Hematopoietic multipotent progenitor cell treated with erythropoietin and hydrocortisone succinate and interleukin-3 and kit ligand, for 17 days (in vitro differentiated cells): ENCODE measurements at regions not wholly inside any gene's neighbourhood (a gene's known extent, or its start where the extent isn't known, plus 50 kb on each side); places are given as distances from the start of the nearest gene placed in this dataset.

Source experiments
- DNase-seq: peaks from one replicate; pipeline ENCODE4 v3.0.0-alpha.2; 2015; ENCODE audit warnings: low spot score

- DNase-seq, result no peak
Measured at GRCh38 chr6:56407883-56408410, 160.6 kb upstream of the COL21A1 start.

GRCh38 chr6:56406276-56407269, 159.2 kb upstream of the COL21A1 start:
- DNase-seq, result no peak

- no peak for DNase-seq
Measured at GRCh38 chr6:56404599-56404998, 157.2 kb upstream of the COL21A1 start.

GRCh38 chr6:56403745-56404144, 156.4 kb upstream of the COL21A1 start:
- no peak for DNase-seq

GRCh38 chr6:56401477-56402070, 154.2 kb upstream of the COL21A1 start:
- DNase-seq, result no peak

GRCh38 chr6:56400273-56400672, 152.9 kb upstream of the COL21A1 start:
- no peak for DNase-seq

GRCh38 chr6:56399672-56400263, 152.4 kb upstream of the COL21A1 start:
- DNase-seq, result no peak

- DNase-seq, result no peak
Measured at GRCh38 chr6:56399250-56399671, 151.9 kb upstream of the COL21A1 start.

GRCh38 chr6:56396435-56396834, 149.1 kb upstream of the COL21A1 start:
- DNase-seq, result no peak

- DNase-seq, result no peak
Measured at GRCh38 chr6:56393615-56394612, 146.5 kb upstream of the COL21A1 start.

- DNase-seq, result no peak
Measured at GRCh38 chr6:56388415-56388755, 141.0 kb upstream of the COL21A1 start.

GRCh38 chr6:56387621-56388414, 140.4 kb upstream of the COL21A1 start:
- no peak for DNase-seq

- no peak for DNase-seq
Measured at GRCh38 chr6:56386717-56387116, 139.3 kb upstream of the COL21A1 start.

GRCh38 chr6:56385981-56386593, 138.7 kb upstream of the COL21A1 start:
- DNase-seq, result no peak

- no peak for DNase-seq
Measured at GRCh38 chr6:56383160-56383559, 135.8 kb upstream of the COL21A1 start.

GRCh38 chr6:56382416-56382940, 135.1 kb upstream of the COL21A1 start:
- DNase-seq, result no peak

- no peak for DNase-seq
Measured at GRCh38 chr6:56381801-56382251, 134.4 kb upstream of the COL21A1 start.

GRCh38 chr6:56380476-56380875, 133.1 kb upstream of the COL21A1 start:
- DNase-seq, result no peak

GRCh38 chr6:56378966-56379585, 131.7 kb upstream of the COL21A1 start:
- no peak for DNase-seq
